Activated CD8-positive, alpha-beta memory T cell treated with anti-CD3 and anti-CD28 coated beads for 48 hours (primary cell): ENCODE measurements at regions not wholly inside any gene's neighbourhood (a gene's known extent, or its start where the extent isn't known, plus 50 kb on each side); places are given as distances from the start of the nearest gene placed in this dataset.

ENCODE experiments used
- DNase-seq, 3 experiments: peaks; one replicate each; pipeline ENCODE4 v3.0.0-alpha.2; 2020; ENCODE audit warnings: low read depth in 2 of 3, low spot score in 2 of 3

- no peak for DNase-seq
Measured at GRCh38 chr21:16071761-16072160, 342.0 kb downstream of the USP25 start.

- no peak for DNase-seq
Measured at GRCh38 chr21:16072221-16072620, 342.4 kb downstream of the USP25 start.

- no peak for DNase-seq
Measured at GRCh38 chr21:16072737-16073136, 343.0 kb downstream of the USP25 start.

GRCh38 chr21:16073586-16073985 lies 343.8 kb downstream of the USP25 start:
- DNase-seq: no peak

GRCh38 chr21:16074950-16075489 lies 345.2 kb downstream of the USP25 start:
- DNase-seq: no peak

GRCh38 chr21:16075649-16076282 lies 346.0 kb downstream of the USP25 start:
- no peak for DNase-seq

GRCh38 chr21:16076465-16076864 lies 346.7 kb downstream of the USP25 start:
- DNase-seq: no peak

GRCh38 chr21:16078382-16078781 lies 348.6 kb downstream of the USP25 start:
- no peak for DNase-seq

GRCh38 chr21:16079830-16080229 lies 350.0 kb downstream of the USP25 start:
- DNase-seq: no peak

GRCh38 chr21:16081304-16081703 lies 351.5 kb downstream of the USP25 start:
- no peak for DNase-seq

GRCh38 chr21:16082038-16082816 lies 352.4 kb downstream of the USP25 start:
- DNase-seq: no peak

- DNase-seq: no peak
Measured at GRCh38 chr21:16084776-16085364, 355.1 kb downstream of the USP25 start.

GRCh38 chr21:16085421-16085820 lies 355.6 kb downstream of the USP25 start:
- no peak for DNase-seq

- no peak for DNase-seq
Measured at GRCh38 chr21:16086121-16086520, 356.3 kb downstream of the USP25 start.

- no peak for DNase-seq
Measured at GRCh38 chr21:16086936-16087335, 357.2 kb downstream of the USP25 start.

GRCh38 chr21:16087523-16087922 lies 357.7 kb downstream of the USP25 start:
- no peak for DNase-seq

- DNase-seq: no peak
Measured at GRCh38 chr21:16088056-16088455, 358.3 kb downstream of the USP25 start.

- no peak for DNase-seq
Measured at GRCh38 chr21:16095005-16095404, 365.2 kb downstream of the USP25 start.

- no peak for DNase-seq
Measured at GRCh38 chr21:16096988-16097387, 367.2 kb downstream of the USP25 start.

GRCh38 chr21:16102113-16102512 lies 372.3 kb downstream of the USP25 start:
- no peak for DNase-seq

- no peak for DNase-seq
Measured at GRCh38 chr21:16108561-16109075, 378.8 kb downstream of the USP25 start.
